ENCODE measurements at regions not wholly inside any gene's neighbourhood (a gene's known extent, or its start where the extent isn't known, plus 50 kb on each side); places are given as distances from the start of the nearest gene placed in this dataset.

GRCh38 chr3:187998611-187999010, 155.3 kb upstream of the LPP start:
- Histone ChIP-seq H3K4me1 (ENCODE audit: control insufficient read depth in 1 of 2, insufficient read depth in 2 of 2, low read length in 2 of 2) (no peaks in the 10 kb centered on the region), H4K20me1 (ENCODE audit: insufficient read depth) (no peaks in the 10 kb centered on the region), H3K9ac (ENCODE audit: low read length) (no peak overlapping the region), H3K79me2 (ENCODE audit: insufficient read depth, low read length) (no peaks in the 10 kb centered on the region), H3K27me3 (ENCODE audit: insufficient read depth, low read length) (no peaks in the 10 kb centered on the region), H3K36me3 (ENCODE audit: control insufficient read depth in 1 of 2, insufficient read depth in 2 of 2, low read length in 2 of 2) (no peaks in the 10 kb centered on the region), H3K4me2 (ENCODE audit: low read length) (no peak overlapping the region), H3K9me2 (ENCODE audit: insufficient read depth) (no peaks in the 10 kb centered on the region), H3K27ac (ENCODE audit: low read depth, low read length) (no peak overlapping the region), H3K4me3 (replicated peaks in 1 of 2; ENCODE audit: low read depth in 1 of 2, low read length in 2 of 2) (no peak overlapping the region), H2AFZ (ENCODE audit: low read depth, low read length, poor library complexity, severe bottlenecking) (no peak overlapping the region), H3K9me3 (ENCODE audit: control insufficient read depth in 1 of 2, insufficient read depth in 1 of 2, low read depth in 1 of 2, low read length in 2 of 2) (no peaks in the 10 kb centered on the region)
- CTCF ChIA-PET = no interaction called here
- DNase-seq (ENCODE audit: low read depth, low spot score) (no peak), ATAC-seq (no peak)
- intact Hi-C loops (cut with micrococcal nuclease) = no loop called here
- BruUV-seq (replicated peaks) = no TSS peak
- TF ChIP-seq ZFX (IDR thresholded peaks at IDR 0.05) (no peak), ELF1 (IDR thresholded peaks at IDR 0.05; ENCODE audit: borderline replicate concordance, low read depth) (no peak), CBX3 (IDR thresholded peaks at IDR 0.05; ENCODE audit: low read depth) (no peak), YY1 (IDR thresholded peaks at IDR 0.05; ENCODE audit: extremely low read depth, insufficient replicate concordance, low read depth, low read length) (no peak), SIN3A (IDR thresholded peaks at IDR 0.05; ENCODE audit: low read depth) (no peak), CEBPB (IDR thresholded peaks at IDR 0.05; ENCODE audit: low read depth) (no peak), POLR2A (IDR thresholded peaks at IDR 0.05; ENCODE audit: borderline replicate concordance, extremely low read depth, insufficient read depth, insufficient read length) (no peak), FOSL1 (IDR thresholded peaks at IDR 0.05; ENCODE audit: low read depth) (no peak), SP1 (IDR thresholded peaks at IDR 0.05; ENCODE audit: low read depth) (no peak), EGR1 (IDR thresholded peaks at IDR 0.05; ENCODE audit: low read depth) (no peak), EZH2 (IDR thresholded peaks at IDR 0.05) (no peak)
- TF ChIP-seq, protein P1, sequence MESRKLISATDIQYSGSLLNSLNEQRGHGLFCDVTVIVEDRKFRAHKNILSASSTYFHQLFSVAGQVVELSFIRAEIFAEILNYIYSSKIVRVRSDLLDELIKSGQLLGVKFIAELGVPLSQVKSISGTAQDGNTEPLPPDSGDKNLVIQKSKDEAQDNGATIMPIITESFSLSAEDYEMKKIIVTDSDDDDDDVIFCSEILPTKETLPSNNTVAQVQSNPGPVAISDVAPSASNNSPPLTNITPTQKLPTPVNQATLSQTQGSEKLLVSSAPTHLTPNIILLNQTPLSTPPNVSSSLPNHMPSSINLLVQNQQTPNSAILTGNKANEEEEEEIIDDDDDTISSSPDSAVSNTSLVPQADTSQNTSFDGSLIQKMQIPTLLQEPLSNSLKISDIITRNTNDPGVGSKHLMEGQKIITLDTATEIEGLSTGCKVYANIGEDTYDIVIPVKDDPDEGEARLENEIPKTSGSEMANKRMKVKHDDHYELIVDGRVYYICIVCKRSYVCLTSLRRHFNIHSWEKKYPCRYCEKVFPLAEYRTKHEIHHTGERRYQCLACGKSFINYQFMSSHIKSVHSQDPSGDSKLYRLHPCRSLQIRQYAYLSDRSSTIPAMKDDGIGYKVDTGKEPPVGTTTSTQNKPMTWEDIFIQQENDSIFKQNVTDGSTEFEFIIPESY (IDR thresholded peaks at IDR 0.05; ENCODE audit: extremely low read depth, insufficient replicate concordance, low read length) = no peak
- RAD21 ChIA-PET (ENCODE audit: low non-redundant PET in 1 of 2, low total read pairs in 2 of 2, uncharacterized antibody in 2 of 2, unreplicated experiment in 2 of 2) = no interaction called here
- POLR2A ChIA-PET = no interaction called here

Data from HCT116 (cell line).